NCI-H2171 treated with DMSO at 0.1 percent for 48 hours (cell line): ENCODE measurements at regions not wholly inside any gene's neighbourhood (a gene's known extent, or its start where the extent isn't known, plus 50 kb on each side); places are given as distances from the start of the nearest gene placed in this dataset.
"Not testable (repeated sequence)": the region's sequence is repeated elsewhere in the genome, so short reads cannot be mapped to it uniquely, and the experiment has no call there.

Experiments
- DNase-seq: peaks from one replicate; lab custom pipeline; 2025; lab: John Stamatoyannopoulos, UW

DNA sequence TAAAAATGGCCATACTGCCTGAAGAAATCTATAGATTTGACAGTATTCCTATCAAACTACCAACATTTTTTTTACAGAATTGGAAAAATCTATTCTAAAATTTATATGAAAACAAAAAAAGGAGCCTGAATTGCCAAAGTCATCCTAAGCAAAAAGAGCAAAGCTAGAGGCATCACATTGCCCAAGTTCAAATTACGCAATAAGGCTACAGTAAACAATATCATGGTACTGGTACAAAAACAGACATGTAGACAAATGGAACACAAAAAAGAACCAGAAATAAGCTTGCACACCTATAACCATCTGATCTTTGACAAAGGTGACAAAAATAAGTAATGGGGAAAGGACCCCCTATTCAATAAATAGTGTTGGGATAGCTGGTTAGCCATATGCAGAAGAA is 50.2 kb upstream of the THSD7B start:
- no peak for DNase-seq

DNA sequence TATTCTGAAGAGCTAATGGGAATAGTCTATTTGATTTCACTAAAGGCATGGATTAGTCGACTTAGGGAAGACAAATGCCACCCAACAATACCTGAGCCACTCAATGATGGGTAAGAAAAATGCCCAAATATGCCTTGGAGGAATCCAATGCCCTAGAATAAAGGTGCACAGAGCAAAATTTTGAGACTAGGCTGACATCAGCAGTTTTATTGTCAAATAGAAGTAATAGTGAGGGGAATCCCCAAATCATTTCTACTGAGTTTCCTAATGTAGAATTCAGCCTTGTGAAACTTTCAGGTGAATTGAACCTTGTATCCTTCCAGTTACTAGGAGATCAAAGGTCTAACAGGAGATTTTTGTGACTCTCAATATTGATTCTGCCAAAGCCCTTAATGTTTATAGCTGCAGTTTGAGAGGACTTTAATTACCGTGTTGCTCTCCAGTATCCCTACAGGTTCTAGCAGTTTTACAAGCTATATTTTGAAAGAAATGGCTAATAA is 50.8 kb upstream of the THSD7B start:
- no peak for DNase-seq

DNA sequence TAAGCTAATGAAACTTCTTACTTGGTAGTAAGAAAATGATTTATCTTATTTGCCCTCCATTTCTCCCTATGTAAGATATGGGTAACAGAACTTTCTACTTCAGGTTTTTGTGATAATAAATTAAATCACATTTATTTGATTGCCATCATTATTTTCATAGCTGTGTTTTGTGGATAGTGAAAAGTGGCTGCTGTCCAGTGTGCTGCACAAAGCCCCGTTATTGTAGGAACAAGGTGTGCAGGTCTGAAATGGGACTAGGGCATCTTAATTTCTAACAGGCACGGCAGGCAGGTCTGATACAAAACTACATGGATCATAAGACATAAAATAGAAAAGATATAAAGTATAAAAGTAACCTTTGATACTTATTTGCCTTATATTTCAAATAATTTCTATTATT is 51.6 kb upstream of the THSD7B start:
- DNase-seq: no peak

DNA sequence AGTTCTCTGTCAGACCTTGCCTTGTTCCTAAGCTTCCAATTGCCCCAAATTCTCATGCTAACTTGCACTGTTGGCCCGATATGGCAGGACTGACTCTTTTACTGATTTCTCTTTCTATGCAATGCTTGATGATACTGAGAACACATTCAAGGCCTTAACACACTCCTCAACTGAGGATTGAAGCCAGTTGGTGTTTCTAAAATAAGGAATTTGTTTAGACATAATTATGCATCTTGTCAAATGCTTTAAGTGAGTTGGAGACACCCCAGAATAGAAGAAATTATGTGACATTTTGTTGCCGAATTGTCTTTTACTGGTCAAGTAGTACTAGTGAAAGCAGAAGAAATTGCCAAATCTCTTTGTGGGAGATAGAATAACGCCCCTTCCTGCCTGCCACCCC is 60.0 kb upstream of the THSD7B start:
- DNase-seq: no peak

DNA sequence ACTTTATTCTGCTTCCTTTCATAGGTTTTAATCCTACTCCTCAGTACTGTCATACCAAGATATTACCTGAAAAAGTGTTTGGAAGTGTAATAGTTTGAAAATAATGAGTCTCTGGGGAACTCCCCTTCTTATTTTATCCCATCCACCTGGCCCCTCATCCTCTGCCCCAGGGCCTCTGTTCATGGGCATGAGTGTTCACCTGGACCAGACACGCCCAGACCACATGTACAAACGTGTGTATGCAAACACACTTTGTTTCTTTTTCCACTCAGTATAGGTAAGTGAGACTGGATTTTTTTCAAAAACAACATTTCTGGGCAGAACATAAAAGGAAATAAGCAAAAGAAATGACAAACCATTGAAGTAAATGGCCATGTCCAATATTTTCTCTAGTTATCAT is 62.1 kb upstream of the THSD7B start:
- DNase-seq: no peak

DNA sequence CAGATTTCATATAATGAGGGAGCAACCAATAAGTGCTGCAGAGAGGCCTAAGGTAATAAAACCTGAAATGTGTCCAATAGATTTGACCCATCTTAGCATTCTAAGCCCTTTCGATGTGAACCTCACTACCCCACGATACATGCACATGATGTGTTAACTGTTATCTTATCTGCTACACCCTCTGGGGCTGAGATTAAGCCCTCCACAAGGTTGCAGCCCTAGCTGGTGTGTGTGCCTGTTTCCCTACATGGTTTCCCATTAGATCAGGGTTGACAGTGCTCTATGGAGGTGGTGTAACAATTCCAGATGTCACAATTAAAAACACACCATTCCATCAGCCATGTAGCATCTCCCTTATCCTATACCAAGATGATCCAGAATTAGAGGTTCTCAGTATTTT is 68.9 kb upstream of the THSD7B start:
- DNase-seq: no peak

DNA sequence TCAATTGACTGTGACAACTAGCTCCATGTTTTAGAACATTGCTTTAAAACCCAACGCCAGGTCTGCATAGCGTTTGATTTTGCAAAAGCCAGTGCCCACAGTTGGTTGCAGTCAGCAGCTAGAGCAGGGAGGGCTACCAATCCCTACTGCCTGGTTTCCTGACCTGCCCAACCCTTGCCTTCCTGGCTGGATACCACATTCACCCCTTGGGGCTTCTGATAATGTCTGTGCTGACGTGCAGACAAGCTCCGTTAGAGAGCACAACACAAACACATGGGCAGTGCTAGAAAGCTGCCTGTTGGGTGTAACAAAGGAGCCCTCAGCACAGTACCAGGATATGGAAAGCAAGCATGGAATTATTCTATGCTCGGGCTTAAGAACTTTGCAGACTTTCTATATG is 71.4 kb upstream of the THSD7B start:
- no peak for DNase-seq

DNA sequence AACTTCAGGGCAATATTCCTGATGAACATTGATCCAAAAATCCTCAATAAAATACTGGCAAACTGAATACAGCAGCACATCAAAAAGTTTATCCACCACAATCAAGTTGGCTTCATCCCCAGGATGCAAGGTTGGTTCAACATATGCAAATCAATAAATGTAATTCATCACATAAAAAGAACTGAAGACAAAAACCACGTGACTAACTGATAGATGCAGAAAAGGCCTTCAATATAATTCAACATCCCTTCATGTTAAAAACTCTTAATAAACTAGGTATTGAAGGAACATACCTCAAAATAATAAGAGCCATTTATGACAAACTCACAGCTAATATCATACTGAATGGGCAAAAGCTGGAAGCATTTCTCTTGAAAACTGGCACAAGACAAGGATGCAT is 85.3 kb upstream of the THSD7B start:
- DNase-seq: not testable (repeated sequence)

DNA sequence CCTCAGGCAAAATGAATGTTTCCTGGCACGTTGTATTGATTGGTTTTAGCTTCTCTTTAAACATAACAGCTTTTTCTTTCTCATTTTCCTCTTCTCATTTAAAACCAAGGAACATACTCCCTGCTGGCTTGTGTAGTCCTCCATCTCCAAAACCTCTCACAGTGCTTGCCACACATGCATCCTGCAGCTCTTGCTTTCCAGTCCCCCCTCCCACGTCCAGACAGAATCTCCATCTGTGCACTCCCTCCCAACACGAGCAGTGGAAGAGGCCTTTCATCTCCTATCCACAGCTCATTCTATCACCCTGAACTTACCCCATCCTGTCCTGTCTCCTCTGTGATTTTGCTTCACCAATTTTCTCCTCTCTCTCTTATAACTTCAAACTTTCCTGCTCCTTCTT is 99.6 kb upstream of the THSD7B start:
- DNase-seq: peak; percentile 20

DNA sequence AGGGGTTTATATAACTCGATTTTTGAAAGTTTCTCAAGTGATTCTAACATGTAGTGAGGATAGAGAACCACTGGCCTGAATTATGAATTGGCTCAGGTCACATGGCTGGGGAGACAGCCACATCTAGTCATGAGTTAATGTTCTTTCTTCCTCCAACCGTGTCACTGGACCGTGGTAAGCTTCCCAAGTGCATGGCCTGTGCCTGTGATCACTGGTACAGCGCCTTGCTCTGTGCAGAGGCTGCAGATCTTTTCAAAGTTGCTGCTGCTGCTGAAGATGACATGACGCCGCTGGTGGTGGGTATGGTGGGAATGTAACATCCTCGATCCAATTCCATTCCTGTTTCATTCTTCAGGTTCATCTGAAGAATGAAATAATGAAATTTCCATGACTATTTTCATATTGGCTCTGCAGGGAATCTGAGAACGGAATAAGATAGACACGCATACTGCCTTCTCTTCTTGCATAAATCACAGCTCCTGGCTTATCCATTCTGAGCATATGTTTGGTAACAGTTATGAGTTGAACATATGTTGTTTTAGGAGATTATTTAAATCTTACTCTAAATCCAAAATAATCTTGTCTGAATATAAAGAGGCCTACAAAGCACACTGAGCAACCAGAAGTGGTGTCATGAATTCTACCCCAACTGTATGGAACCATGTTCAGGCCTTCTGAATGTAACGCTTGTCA is 100.5 kb upstream of the THSD7B start:
- DNase-seq: no peak

DNA sequence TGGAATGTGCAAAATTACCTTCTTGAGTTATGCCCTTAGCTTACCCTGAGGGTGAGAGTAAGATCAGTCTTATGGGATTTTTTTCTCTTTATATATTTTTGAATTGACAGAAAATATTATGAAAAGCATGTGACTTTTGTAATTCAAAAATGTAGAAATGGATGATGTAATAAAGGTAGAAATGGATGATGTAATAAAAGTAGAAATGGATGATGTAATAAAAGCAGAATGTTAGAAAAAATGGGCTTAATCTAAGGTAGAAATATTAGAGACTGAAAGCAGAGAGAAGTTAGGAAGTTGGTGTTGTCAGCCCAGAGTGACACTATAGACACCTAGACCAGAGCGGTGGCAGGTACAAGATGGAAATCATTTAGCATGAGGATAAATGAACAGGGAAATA is 107.1 kb upstream of the THSD7B start:
- no peak for DNase-seq

DNA sequence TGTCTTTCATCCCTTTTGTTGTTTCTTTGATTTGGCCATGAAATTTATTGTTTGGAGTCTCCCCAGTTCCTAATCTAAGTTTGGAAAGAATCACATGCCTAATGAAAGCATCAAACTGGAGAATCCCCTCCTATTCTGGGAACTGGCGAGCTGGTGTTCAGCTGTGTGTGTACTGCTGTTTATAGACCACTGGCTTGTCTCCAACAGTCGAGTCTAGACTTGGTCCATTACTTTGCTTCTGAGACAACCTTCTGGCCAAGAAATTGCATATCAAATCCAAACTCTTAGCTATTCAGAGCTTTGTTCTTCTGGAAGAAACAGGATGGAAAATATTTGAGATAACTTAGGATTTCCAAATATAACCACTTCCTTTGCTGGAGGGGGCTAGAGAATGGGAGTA is 111.5 kb upstream of the THSD7B start:
- peak; percentile 38 for DNase-seq

DNA sequence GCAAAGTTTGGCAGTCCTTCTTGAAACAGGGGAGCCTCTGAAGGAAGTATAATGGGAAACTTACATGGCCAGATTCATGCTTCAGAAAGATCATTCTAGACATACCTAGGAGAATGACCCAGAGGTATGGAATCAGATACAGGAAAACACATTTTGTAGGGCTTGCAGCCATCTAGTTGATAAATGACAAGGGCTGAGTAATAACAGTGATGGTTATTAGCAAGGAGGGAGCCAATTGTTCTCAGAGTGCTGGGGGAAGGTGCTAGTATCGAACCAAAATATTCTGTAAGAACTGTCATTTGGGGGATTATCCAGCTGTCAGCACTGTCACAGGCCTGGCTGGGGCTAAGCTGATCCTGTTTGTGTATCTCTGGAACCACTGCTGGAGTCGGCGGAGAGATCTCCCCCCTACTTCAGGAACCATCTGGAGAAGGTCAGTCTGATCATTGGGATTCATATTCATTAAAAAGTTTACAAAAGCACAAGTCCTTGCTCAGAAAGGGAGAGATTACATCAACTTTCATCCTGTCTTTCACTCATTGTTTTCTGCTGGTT is 113.8 kb upstream of the THSD7B start:
- no peak for DNase-seq

DNA sequence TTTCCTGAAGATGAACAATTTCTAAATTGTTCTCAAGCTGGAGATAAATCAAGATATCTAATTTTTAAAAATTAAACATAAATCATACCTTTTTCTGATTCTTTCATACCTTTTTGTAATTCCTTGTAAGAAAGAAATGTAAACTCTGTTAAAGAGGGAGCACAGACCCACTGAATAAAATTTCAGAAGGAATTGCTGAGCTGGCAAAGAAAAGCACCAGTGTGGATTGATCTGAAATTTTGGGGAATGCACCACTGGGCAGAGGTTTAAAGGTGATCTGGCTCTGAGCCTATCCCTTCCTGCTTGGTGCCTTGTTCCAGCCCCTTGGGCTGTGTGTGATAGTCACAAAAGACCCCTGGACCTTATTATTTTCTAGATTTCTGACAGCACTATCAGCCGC is 118.3 kb upstream of the THSD7B start:
- DNase-seq: no peak

DNA sequence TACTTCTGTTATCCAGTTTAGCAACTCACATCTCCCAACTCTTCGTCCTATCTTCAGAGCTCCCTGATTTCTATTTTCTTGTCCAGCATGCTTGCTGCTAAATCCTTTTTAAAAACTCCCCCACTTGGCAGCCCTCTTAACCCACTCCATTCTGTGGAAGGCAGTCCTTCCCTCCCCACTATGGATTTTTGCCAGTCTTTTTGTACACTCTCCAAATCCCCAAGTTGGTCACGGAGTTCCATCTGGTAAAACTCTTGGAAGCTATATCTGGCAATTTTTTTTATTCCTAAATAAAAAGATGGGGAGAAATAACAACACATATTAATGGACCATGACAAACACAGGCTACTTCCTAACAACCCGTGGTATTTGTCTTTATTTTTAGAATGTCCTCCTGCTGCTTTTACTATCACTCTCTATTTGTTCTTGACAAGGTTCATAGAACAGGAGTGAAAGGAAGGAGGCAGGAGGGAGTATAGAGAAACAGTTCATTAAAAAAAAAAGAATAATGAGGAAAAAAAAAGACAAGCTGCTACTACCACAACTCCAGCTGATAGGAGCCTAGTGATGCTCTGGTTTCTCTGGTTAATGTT is 120.0 kb upstream of the THSD7B start:
- DNase-seq: no peak

DNA sequence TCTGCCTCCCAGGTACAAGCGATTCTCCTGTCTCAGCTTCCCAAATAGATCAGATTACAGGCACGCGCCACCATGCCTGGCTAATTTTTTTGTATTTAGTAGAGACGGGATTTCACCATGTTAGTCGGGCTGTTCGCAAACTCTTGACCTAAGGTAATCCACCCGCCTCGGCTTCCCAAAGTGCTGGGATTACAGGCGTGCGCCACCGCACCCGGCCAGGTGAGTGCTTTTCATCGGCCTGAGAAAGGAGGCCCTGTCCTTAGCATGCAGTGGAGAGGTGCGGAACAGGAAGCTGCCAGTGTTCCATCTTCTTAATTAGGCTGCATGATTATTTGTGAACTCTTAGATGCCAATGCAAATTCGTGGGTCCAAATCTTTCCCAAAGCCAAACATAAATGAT is 125.7 kb upstream of the THSD7B start:
- DNase-seq: no peak

DNA sequence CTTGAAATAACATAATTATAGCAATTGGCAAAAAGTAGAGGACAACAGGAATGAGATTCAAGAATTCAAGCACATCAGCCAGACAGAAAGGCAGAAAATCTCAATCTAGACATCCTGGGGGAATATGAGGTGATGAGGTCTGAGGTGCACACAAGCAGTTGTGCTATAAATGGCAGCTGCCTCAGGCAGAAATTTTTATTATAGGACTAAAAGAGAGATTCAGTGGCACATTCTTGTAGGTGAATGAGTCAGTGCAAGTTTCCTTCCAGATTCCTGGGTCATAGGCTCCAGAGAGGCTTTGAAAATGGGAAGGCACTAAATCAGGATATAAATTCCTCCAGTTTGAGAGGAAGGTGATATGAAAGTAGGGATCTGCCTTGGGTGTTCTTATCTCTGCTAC is 127.2 kb upstream of the THSD7B start:
- no peak for DNase-seq

DNA sequence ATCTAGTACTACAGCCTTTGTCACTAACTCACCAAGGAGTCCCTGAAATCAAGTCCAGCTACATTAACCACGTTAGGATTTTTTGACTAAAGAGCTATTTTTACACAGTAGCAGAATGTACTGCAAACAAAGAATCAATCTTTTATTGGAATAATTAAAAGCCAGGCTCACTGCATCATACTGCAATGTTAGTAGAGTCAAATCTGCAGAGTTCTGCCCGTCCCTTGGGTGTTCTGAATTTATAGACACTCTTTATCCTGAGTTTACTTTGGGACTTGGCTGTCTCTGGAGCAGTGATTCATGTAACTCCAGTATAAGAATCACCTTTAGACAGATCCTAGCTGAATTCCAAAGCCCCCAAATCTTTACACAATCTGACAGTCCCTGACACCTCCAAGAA is 127.9 kb upstream of the THSD7B start:
- DNase-seq: no peak

DNA sequence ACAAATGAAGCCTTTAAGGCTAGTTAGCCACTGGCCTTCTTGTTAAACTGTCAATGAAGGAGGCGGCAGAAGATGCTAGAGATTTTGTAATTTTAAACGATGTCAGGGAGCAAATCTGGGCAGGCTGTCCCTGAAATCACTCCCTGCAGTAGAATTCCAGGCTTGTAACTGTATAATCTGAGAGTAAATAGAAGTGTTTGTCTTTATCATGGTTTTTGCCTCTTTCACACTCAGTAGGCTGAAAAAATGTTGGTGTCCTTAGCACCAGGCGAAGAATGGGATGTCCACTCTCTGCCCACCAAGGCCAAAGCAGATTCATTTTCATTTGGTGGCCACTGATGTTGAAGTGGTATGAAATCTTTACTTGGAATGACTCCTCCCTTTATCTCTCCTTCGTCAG is 136.9 kb upstream of the THSD7B start:
- no peak for DNase-seq

DNA sequence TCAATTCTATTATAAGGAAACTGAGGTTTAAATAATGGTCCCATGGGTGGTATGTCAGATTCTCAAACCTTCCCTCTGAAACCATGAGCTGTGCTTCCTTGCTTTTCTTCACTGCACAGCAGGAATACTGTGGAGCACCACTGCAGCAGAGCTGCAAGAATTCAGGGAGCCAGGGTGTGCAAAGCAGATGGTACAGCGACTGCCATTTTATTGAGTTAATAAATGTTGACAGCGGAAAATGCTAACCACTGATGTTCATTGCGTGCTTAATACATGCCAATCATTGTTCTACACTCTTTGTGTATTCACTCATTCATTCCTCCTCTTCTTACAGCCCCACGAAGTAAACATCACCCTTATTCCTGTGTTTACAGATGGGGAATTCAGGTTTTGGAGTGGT is 152.2 kb upstream of the THSD7B start:
- DNase-seq: peak; percentile 32

DNA sequence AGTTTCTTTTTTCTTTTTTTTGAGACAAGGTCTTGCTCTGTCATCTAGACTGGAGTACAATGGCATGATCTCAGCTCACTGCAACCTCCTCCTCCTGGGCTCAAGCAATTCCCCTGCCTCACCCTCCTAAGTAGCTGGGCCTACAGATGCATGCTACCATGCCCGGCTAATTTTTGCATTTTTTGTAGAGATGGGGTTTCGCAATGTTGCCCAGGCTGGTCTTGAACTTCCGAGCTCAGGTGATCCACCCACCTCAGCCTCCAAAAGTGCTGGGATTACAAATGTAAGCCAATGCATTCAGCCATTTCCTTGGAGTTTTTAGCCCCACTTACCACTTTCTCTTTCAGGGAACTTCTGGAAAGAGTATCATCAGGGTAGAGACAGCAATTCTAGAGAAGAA is 153.3 kb upstream of the THSD7B start:
- no peak for DNase-seq

DNA sequence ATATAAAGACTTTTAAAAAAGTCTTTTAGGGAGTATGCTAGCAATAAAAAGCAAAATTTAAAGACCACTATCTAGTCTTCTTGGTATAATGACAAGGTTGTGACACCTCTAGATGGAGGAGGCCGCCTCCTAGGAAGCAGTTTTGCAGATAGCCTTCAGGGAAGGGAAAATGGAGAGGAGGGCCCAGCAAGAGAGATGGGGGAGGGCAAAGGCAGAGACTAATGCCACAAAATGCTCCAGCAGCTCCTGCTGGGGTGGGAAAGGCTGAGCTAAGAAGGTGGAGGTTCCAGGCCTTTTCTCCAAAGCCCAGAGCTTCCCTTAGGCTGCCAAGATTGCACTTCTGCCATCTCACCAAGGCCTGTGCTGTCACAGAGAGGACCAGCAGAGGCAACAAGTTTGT is 153.9 kb upstream of the THSD7B start:
- no peak for DNase-seq

DNA sequence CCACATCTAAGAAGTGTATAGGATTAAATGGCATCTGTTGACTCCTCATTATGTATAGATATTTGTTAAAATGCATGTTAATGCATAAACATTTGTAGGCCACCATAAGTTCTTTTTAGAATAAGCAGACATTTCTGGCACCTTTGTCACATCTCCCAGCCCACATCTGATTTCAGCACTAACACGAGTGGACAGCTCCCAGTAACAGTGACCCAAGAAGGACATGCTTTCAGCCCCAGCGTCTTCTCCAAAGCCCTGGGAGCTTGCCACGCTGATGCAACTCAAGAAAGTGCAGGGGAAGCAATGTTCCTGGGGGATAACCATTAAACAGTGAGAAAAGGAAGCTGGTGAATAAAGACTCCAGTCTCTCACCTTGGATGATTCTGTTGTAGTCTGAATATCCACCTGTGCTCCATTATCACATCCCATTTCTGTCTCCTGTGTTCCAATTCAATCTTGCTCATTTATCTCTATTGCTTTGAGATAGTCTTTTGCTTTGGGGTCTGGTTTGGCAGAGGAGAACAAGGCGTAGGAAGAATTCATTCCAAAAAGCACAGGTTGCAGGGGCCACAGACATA is 182.6 kb upstream of the THSD7B start:
- no peak for DNase-seq
